GM13976 (cell line): ENCODE measurements at regions not wholly inside any gene's neighbourhood (a gene's known extent, or its start where the extent isn't known, plus 50 kb on each side); places are given as distances from the start of the nearest gene placed in this dataset.

Source experiments
- DNase-seq: peaks from one replicate; pipeline ENCODE4 v3.0.0; 2012; ENCODE audit warnings: low spot score
- CTCF ChIP-seq: IDR thresholded peaks from 2 replicates; pipeline ENCODE4 v1.5.1; 2012; ENCODE audit warnings: borderline replicate concordance, mild to moderate bottlenecking; ENCODE audit not compliant: insufficient read depth; ENCODE audit errors: extremely low read depth, missing control alignments, control extremely low read depth
- in situ Hi-C: fragments of 300-500 bp; cut with MboI; formaldehyde crosslinking; loops from one replicate; pipeline ENCODE4 v1.12.0; 2022; ENCODE audit warnings: low sequenced_read_pairs, mixed read lengths, inconsistent platforms; ENCODE audit not compliant: unreplicated experiment

- DNase-seq: no peak
- in situ Hi-C loops: no loop called here
- no peak for TF ChIP-seq CTCF
Measured at GRCh38 chr3:10561162-10561945, 56.0 kb upstream of the ATP2B2 start.

GRCh38 chr3:10561946-10562560 is 56.7 kb upstream of the ATP2B2 start:
- TF ChIP-seq CTCF: no peak
- DNase-seq: no peak
- in situ Hi-C loops: no loop called here

- no peak for DNase-seq
- in situ Hi-C loops: no loop called here
- TF ChIP-seq CTCF: no peak
Measured at GRCh38 chr3:10563396-10563795, 58.0 kb upstream of the ATP2B2 start.

GRCh38 chr3:10565814-10566213 is 60.4 kb upstream of the ATP2B2 start:
- TF ChIP-seq CTCF: no peak
- in situ Hi-C loops: no loop called here
- DNase-seq: no peak

- no peak for DNase-seq
- TF ChIP-seq CTCF: no peak
- in situ Hi-C loops: no loop called here
Measured at GRCh38 chr3:10566451-10566850, 61.1 kb upstream of the ATP2B2 start.

GRCh38 chr3:10568549-10568948 is 63.2 kb upstream of the ATP2B2 start:
- DNase-seq: no peak
- in situ Hi-C loops: no loop called here
- TF ChIP-seq CTCF: no peak
